ENCODE measurements at regions not wholly inside any gene's neighbourhood (a gene's known extent, or its start where the extent isn't known, plus 50 kb on each side); places are given as distances from the start of the nearest gene placed in this dataset.

DNA sequence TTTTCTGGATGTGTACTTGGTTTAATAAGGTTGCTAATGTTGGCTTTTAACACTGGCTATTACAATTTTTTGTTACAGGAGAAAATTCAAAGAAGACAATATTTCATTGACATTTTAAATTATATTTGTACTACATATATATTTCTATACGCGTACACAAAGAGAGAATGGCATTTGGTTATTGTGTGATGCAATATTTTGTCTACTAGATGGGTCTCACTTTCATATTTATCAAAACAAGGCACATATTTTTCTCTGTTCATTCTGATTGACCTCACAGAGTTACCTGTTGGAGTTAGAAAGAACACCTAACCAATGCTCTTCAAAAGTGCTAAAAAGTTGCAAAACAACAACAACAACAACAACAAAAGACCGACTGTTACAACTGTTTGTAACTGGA lies 50.2 kb upstream of the VGLL3 start:
- no peak for DNase-seq

Data from suppressor macrophage (primary cell).